Posterior cingulate gyrus (tissue), 11 donors: ENCODE measurements at regions not wholly inside any gene's neighbourhood (a gene's known extent, or its start where the extent isn't known, plus 50 kb on each side); places are given as distances from the start of the nearest gene placed in this dataset.

Source experiments
- DNase-seq, 10 donors: peaks; one replicate each; pipeline versions ENCODE4 v3.0.0 to v3.0.0-alpha.2; 2020 to 2021; ENCODE audit warnings: mixed read lengths in 3 of 10
- intact Hi-C: fragments of 100-400 bp; cut with DNase I; formaldehyde crosslinking; loops from one replicate; pipeline ENCODE4 v1.15.1; 2023

DNA sequence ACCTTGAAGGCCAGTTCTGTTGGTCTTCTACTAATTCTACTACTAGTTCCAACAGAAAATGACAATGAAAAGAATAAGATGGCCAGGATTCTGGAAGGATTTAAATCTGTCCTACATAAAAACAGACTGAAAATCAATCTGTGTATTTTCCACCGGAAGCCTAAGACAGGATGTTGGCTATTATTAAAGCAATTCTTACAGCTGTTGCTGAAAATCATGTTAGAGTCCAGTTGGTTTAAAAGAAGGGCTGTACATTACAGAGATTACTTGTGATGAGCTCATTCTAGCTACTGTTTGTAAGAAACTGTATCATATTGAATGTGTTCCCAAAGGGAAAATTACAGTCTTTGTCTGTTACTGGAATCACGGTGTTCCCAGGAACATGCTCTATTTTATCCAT, 54.8 kb upstream of the MAGEB16 start:
- intact Hi-C loops = no loop called here
- no peak for DNase-seq
